ENCODE measurements at regions not wholly inside any gene's neighbourhood (a gene's known extent, or its start where the extent isn't known, plus 50 kb on each side); places are given as distances from the start of the nearest gene placed in this dataset.

GRCh38 chr20:22501034-22501433 is 83.3 kb downstream of the FOXA2 start:
- H3K36me3 ChIP-seq (ENCODE audit: control insufficient read depth, insufficient read depth, low read length), result no peaks in the 10 kb centered on the region
- peaks cover 22% of the 10 kb centered on the region for H3K4me1 ChIP-seq
- BruUV-seq (replicated peaks), result no TSS peak
- Mint-ChIP-seq H3K4me1 (ENCODE audit: low read depth, unreplicated experiment) (peaks cover 12% of the 10 kb centered on the region), H3K27ac (ENCODE audit: unreplicated experiment) (no peak overlapping the region), H3K36me3 (ENCODE audit: insufficient read depth, unreplicated experiment) (no peaks in the 10 kb centered on the region), H3K4me3 (ENCODE audit: unreplicated experiment) (no peak overlapping the region), H3K9me3 (ENCODE audit: unreplicated experiment) (no peaks in the 10 kb centered on the region), H3K27me3 (ENCODE audit: insufficient read depth, unreplicated experiment) (no peaks in the 10 kb centered on the region)
- ChIA-PET CTCF (interaction anchor here (0.6 kb wide), 1 partner anchor 33 kb away, joined by 3 read pairs; no protein-coding TSS in a partner anchor), POLR2A (no interaction called here)
- H3K4me3 ChIP-seq (ENCODE audit: low read depth, low read length), result no peak overlapping the region
- no peak for TF ChIP-seq CTCF (IDR thresholded peaks at IDR 0.05; ENCODE audit: insufficient read depth in 1 of 2, low read depth in 1 of 2, low read length in 1 of 2, severe bottlenecking in 1 of 2, unreplicated experiment in 1 of 2)
- intact Hi-C loops (cut with micrococcal nuclease; ENCODE audit: unreplicated experiment), result no loop called here
- no peak for DNase-seq
- 0 out of 2 replicates have a peak, but pooled peaks cover 3% of the 10 kb centered on the region for H3K9me3 ChIP-seq
- H3K27me3 ChIP-seq (replicated peaks; ENCODE audit: control insufficient read depth, insufficient read depth, low read length), result no peaks in the 10 kb centered on the region

GRCh38 chr20:22499515-22500166 is 84.7 kb downstream of the FOXA2 start:
- Mint-ChIP-seq H3K4me1 (ENCODE audit: low read depth, unreplicated experiment) (peaks cover 18% of the 10 kb centered on the region), H3K27ac (ENCODE audit: unreplicated experiment) (no peak overlapping the region), H3K27me3 (ENCODE audit: insufficient read depth, unreplicated experiment) (no peaks in the 10 kb centered on the region), H3K36me3 (ENCODE audit: insufficient read depth, unreplicated experiment) (no peaks in the 10 kb centered on the region), H3K4me3 (ENCODE audit: unreplicated experiment) (no peak overlapping the region), H3K9me3 (ENCODE audit: unreplicated experiment) (no peaks in the 10 kb centered on the region)
- POLR2A ChIA-PET, result no interaction called here
- intact Hi-C loops (cut with micrococcal nuclease; ENCODE audit: unreplicated experiment), result no loop called here
- Histone ChIP-seq H3K36me3 (ENCODE audit: control insufficient read depth, insufficient read depth, low read length) (no peaks in the 10 kb centered on the region), H3K27me3 (replicated peaks; ENCODE audit: control insufficient read depth, insufficient read depth, low read length) (no peaks in the 10 kb centered on the region), H3K4me1 (peaks cover 22% of the 10 kb centered on the region), H3K4me3 (ENCODE audit: low read depth, low read length) (no peak overlapping the region), H3K9me3 (0 out of 2 replicates have a peak, but pooled peaks cover 3% of the 10 kb centered on the region)
- DNase-seq, result no peak
- no TSS peak for BruUV-seq (replicated peaks)
- no peak for TF ChIP-seq CTCF (IDR thresholded peaks at IDR 0.05; ENCODE audit: insufficient read depth in 1 of 2, low read depth in 1 of 2, low read length in 1 of 2, severe bottlenecking in 1 of 2, unreplicated experiment in 1 of 2)
- CTCF ChIA-PET, result interaction anchor here (0.8 kb wide), 1 partner anchor 85 kb away, joined by 3 read pairs; the partner anchor contains the start of gene FOXA2

- Histone ChIP-seq H3K27me3 (replicated peaks; ENCODE audit: control insufficient read depth, insufficient read depth, low read length) (no peaks in the 10 kb centered on the region), H3K36me3 (ENCODE audit: control insufficient read depth, insufficient read depth, low read length) (no peaks in the 10 kb centered on the region), H3K9me3 (0 out of 2 replicates have a peak, but pooled peaks cover 3% of the 10 kb centered on the region), H3K4me3 (ENCODE audit: low read depth, low read length) (no peak overlapping the region), H3K4me1 (peaks cover 14% of the 10 kb centered on the region)
- Mint-ChIP-seq H3K9me3 (ENCODE audit: unreplicated experiment) (no peaks in the 10 kb centered on the region), H3K27me3 (ENCODE audit: insufficient read depth, unreplicated experiment) (no peaks in the 10 kb centered on the region), H3K27ac (ENCODE audit: unreplicated experiment) (no peak overlapping the region), H3K4me3 (ENCODE audit: unreplicated experiment) (no peak overlapping the region), H3K36me3 (ENCODE audit: insufficient read depth, unreplicated experiment) (no peaks in the 10 kb centered on the region), H3K4me1 (ENCODE audit: low read depth, unreplicated experiment) (peaks cover 15% of the 10 kb centered on the region)
- no TSS peak for BruUV-seq (replicated peaks)
- POLR2A ChIA-PET, result no interaction called here
- CTCF ChIA-PET, result no interaction called here
- no peak for DNase-seq
- intact Hi-C loops (cut with micrococcal nuclease; ENCODE audit: unreplicated experiment), result no loop called here
- no peak for TF ChIP-seq CTCF (IDR thresholded peaks at IDR 0.05; ENCODE audit: insufficient read depth in 1 of 2, low read depth in 1 of 2, low read length in 1 of 2, severe bottlenecking in 1 of 2, unreplicated experiment in 1 of 2)
Measured at GRCh38 chr20:22496817-22497216, 87.6 kb downstream of the FOXA2 start.

Measured in Caco-2 (cell line).